ENCODE measurements at regions not wholly inside any gene's neighbourhood (a gene's known extent, or its start where the extent isn't known, plus 50 kb on each side); places are given as distances from the start of the nearest gene placed in this dataset.
"Not testable (repeated sequence)": the region's sequence is repeated elsewhere in the genome, so short reads cannot be mapped to it uniquely, and the experiment has no call there.

- H3K27me3 ChIP-seq: no peaks in the 10 kb centered on the region
- no peaks in the 10 kb centered on the region for H3K4me1 ChIP-seq
- no peak overlapping the region for H3K4me3 ChIP-seq
- H3K27ac ChIP-seq: no peak overlapping the region
- intact Hi-C loops (cut with DNase I): no loop called here
- peak in 1 of 4 donors; percentile 41 for DNase-seq
- H3K9me3 ChIP-seq: no peaks in the 10 kb centered on the region
- ATAC-seq: peak; percentile 52
- TF ChIP-seq, protein P1, sequence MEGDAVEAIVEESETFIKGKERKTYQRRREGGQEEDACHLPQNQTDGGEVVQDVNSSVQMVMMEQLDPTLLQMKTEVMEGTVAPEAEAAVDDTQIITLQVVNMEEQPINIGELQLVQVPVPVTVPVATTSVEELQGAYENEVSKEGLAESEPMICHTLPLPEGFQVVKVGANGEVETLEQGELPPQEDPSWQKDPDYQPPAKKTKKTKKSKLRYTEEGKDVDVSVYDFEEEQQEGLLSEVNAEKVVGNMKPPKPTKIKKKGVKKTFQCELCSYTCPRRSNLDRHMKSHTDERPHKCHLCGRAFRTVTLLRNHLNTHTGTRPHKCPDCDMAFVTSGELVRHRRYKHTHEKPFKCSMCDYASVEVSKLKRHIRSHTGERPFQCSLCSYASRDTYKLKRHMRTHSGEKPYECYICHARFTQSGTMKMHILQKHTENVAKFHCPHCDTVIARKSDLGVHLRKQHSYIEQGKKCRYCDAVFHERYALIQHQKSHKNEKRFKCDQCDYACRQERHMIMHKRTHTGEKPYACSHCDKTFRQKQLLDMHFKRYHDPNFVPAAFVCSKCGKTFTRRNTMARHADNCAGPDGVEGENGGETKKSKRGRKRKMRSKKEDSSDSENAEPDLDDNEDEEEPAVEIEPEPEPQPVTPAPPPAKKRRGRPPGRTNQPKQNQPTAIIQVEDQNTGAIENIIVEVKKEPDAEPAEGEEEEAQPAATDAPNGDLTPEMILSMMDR (IDR thresholded peaks at IDR 0.05): no peak
- no peaks in the 10 kb centered on the region for H3K36me3 ChIP-seq
Measured at GRCh38 chrX:11890836-11891514, 132.9 kb downstream of the MSL3 start.

GRCh38 chrX:11893933-11894710 lies 136.1 kb downstream of the MSL3 start:
- TF ChIP-seq, protein P1 (IDR thresholded peaks at IDR 0.05): no peak
- Histone ChIP-seq H3K4me1 (no peaks in the 10 kb centered on the region), H3K36me3 (no peaks in the 10 kb centered on the region), H3K27ac (no peak overlapping the region), H3K4me3 (no peak overlapping the region), H3K9me3 (no peaks in the 10 kb centered on the region), H3K27me3 (no peaks in the 10 kb centered on the region)
- intact Hi-C loops (cut with DNase I): no loop called here
- ATAC-seq (no peak), DNase-seq (no peak)

DNA sequence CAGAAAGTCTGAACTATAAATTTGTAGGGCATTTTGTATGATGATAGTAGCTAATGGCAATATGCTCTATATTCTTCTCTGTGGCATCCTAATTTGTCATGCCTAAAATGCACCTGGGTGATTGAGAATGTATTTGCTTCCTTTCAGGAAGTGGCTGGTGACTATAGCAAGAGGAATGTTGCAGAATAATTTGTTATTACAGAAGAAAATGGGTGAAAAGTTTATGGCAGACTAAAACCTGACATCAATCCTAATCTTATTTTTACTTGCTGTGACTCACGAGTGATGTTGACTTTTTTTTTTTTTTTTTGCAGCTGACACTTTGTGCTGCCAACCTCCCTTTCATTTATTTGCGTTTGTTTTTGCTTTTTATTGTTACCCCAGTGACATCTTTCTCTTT lies 141.1 kb downstream of the MSL3 start:
- Histone ChIP-seq H3K27ac (no peak overlapping the region), H3K9me3 (no peaks in the 10 kb centered on the region), H3K4me3 (no peak overlapping the region), H3K4me1 (no peaks in the 10 kb centered on the region), H3K36me3 (no peaks in the 10 kb centered on the region), H3K27me3 (no peaks in the 10 kb centered on the region)
- TF ChIP-seq, protein P1 (IDR thresholded peaks at IDR 0.05): no peak
- ATAC-seq (no peak), DNase-seq (no peak)
- intact Hi-C loops (cut with DNase I): no loop called here

DNA sequence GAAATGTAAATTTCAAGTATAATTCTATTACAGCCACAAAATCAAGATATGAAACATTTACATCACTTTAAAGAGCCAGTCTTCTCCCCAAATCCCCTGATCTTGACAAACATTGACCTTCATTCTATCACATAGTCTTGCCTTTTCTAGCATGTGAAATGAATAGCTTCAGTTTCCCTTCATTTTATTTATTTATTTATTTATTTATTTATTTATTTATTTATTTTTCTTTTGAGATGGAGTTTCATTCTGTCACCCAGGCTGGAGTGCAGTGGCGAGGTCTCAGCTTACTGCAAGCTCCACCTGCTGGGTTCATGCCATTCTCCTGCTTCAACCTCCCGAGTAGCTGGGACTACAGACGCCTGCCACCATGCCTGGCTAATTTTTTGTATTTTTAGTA lies 147.9 kb downstream of the MSL3 start:
- H3K27ac ChIP-seq; H3K27me3 ChIP-seq; H3K36me3 ChIP-seq; H3K9me3 ChIP-seq; H3K4me3 ChIP-seq; ATAC-seq; DNase-seq; intact Hi-C loops (cut with DNase I); H3K4me1 ChIP-seq: not testable (repeated sequence)

- no peaks in the 10 kb centered on the region for H3K36me3 ChIP-seq
- no peak overlapping the region for H3K27ac ChIP-seq
- no peaks in the 10 kb centered on the region for H3K9me3 ChIP-seq
- H3K27me3 ChIP-seq: no peaks in the 10 kb centered on the region
- no peaks in the 10 kb centered on the region for H3K4me1 ChIP-seq
- intact Hi-C loops (cut with DNase I): no loop called here
- TF ChIP-seq, protein P1 (IDR thresholded peaks at IDR 0.05): peak in 1 of 2 donors; percentile 10
- peak; percentile 53 for ATAC-seq
- no peak overlapping the region for H3K4me3 ChIP-seq
- no peak for DNase-seq
Measured at GRCh38 chrX:11908371-11908770, 150.3 kb downstream of the MSL3 start.
